Bronchial epithelial cell (primary cell): ENCODE measurements at regions not wholly inside any gene's neighbourhood (a gene's known extent, or its start where the extent isn't known, plus 50 kb on each side); places are given as distances from the start of the nearest gene placed in this dataset.

Experiments
- DNase-seq: peaks from one replicate; pipeline ENCODE4 v3.0.0-alpha.2; 2010; ENCODE audit warnings: low read depth
- FAIRE-seq: peaks from 2 replicates; lab custom pipeline; 2011; peaks lifted over from hg19 to GRCh38; lab: Jason Lieb, UNC
- H3K27me3 ChIP-seq: 2 replicates; pipeline ENCODE4 v1.5.1; 2011; ENCODE audit warnings: low read length; ENCODE audit not compliant: control insufficient read depth, insufficient read depth
- H3K36me3 ChIP-seq: 2 replicates; pipeline ENCODE4 v1.5.1; 2011; ENCODE audit warnings: low read length; ENCODE audit not compliant: control insufficient read depth, insufficient read depth
- H3K4me3 ChIP-seq: 2 replicates; pipeline ENCODE4 v1.5.1; 2011; ENCODE audit warnings: mild to moderate bottlenecking, low read depth, low read length, control low read depth
- TF ChIP-seq, protein P1 (sequence below): IDR thresholded peaks from 2 replicates; pipeline ENCODE4 v1.5.1; 2011; ENCODE audit warnings: mild to moderate bottlenecking, moderate library complexity, low read length, control low read depth, inconsistent platforms; ENCODE audit not compliant: insufficient read depth, severe bottlenecking

DNA sequence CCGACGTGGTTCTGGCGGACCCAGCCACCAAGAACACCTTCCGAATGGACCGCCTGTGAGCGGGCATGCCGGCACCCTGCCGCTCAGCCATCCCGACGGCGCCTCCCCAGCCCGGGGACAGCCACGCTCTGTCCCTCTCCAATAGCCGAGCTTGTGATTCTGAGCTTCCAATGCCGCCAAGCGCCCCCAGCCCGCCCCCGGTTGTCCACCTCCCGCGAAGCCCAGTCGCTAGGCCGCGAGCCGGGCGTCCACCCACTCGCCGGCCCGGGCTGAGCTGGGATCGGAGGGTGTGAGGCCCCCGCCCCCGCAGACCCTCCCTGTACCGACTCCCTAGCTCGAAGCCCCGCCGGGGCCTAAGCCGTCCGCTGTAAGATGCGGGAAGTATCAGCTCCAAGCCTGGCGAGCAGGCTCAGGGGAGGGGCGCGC is 1195.1 kb upstream of the CHAC2 start:
- FAIRE-seq (no peak), DNase-seq (no peak)
- H3K4me3 ChIP-seq, result no peak overlapping the region
- no peaks in the 10 kb centered on the region for H3K27me3 ChIP-seq
- no peaks in the 10 kb centered on the region for H3K36me3 ChIP-seq
- TF ChIP-seq, protein P1, sequence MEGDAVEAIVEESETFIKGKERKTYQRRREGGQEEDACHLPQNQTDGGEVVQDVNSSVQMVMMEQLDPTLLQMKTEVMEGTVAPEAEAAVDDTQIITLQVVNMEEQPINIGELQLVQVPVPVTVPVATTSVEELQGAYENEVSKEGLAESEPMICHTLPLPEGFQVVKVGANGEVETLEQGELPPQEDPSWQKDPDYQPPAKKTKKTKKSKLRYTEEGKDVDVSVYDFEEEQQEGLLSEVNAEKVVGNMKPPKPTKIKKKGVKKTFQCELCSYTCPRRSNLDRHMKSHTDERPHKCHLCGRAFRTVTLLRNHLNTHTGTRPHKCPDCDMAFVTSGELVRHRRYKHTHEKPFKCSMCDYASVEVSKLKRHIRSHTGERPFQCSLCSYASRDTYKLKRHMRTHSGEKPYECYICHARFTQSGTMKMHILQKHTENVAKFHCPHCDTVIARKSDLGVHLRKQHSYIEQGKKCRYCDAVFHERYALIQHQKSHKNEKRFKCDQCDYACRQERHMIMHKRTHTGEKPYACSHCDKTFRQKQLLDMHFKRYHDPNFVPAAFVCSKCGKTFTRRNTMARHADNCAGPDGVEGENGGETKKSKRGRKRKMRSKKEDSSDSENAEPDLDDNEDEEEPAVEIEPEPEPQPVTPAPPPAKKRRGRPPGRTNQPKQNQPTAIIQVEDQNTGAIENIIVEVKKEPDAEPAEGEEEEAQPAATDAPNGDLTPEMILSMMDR, result no peak

DNA sequence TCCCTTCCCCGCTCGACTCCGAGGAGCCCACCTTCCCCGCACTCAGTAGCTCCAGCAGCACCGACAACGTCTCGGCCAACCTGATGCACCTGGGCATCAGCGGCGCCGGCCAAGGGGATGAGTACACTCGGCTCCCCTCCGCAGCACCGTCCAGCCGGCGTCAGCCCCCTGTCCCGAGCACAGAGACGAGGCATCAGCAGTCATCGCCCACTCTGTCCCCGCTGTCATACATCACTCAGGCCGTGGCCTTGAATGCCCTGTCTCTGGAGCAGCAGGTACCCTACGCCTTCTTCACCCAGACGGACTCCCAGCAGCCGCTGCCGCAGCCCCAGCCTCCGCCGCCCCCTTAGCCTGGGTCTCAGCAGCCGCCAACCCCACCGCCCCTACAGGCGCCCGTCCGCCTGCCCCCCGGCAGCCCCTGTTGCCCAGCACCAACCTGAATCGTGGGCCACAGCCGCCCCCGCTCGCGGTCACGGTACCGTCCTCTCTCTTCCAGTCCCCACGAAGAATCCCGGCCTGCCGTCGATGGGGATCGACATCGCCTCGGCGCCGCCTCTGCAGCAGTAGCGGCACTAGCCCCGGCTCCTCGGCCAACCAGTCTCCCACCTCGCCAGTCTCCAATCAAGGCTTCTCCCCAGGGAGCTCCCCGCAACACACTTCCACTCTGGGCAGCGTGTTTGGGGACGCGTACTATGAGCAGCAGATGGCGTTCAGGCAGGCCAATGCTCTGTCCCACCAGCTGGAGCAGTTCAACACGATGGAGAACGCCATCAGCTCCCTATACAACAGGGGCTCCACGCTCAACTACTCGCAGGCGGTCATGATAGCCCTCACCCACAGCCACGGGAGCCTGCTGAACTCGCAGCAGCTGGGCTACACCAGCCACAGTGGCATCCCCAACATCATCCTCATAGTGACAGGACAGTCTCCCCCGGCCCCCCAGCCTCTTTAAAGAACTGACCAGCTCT is 1195.9 kb upstream of the CHAC2 start:
- TF ChIP-seq, protein P1, result no peak
- H3K27me3 ChIP-seq, result no peaks in the 10 kb centered on the region
- H3K4me3 ChIP-seq, result no peak overlapping the region
- no peak for DNase-seq
- FAIRE-seq, result no peak
- H3K36me3 ChIP-seq, result no peaks in the 10 kb centered on the region

DNA sequence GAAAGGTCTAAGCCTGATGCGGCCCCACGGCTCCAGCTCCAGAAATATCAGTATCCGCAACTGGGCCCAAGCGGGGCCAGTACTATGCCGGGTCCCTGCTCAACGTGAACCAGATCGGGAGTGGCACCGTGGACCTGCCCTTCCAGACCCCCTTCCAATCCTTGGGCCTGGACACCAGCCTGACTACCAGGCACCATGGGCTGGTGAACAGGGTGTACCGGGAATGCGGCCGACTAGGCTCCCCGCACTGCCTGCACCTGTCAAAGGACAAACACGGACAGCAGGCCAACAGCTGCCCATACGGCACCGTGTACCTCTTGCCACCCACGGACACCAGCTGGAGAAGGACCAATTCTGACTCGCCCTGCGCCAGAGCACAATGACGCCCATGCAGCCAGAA is 1196.9 kb upstream of the CHAC2 start:
- Histone ChIP-seq H3K4me3 (no peak overlapping the region), H3K27me3 (no peaks in the 10 kb centered on the region), H3K36me3 (no peaks in the 10 kb centered on the region)
- DNase-seq (no peak), FAIRE-seq (no peak)
- TF ChIP-seq, protein P1, result no peak

DNA sequence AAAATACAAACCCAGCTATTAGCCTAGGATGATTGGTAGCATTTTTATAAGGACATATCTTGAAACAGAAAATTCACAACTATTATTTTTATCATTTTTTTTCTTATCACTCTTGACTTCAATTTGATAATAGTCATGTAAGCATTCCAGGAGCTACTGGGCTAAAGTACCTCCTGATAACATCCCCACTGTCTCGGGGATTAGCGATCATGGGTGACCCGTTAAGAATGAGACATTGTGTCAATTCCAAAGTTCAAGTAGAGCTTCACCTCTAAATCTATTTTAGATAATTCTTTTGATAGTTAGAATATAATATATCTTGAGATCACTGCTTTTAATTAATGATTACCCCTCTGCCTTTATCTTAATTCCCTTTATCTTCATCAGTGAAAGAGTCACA is 1204.5 kb upstream of the CHAC2 start:
- DNase-seq (no peak), FAIRE-seq (no peak)
- TF ChIP-seq, protein P1, result no peak
- Histone ChIP-seq H3K4me3 (no peak overlapping the region), H3K27me3 (no peaks in the 10 kb centered on the region), H3K36me3 (no peaks in the 10 kb centered on the region)

DNA sequence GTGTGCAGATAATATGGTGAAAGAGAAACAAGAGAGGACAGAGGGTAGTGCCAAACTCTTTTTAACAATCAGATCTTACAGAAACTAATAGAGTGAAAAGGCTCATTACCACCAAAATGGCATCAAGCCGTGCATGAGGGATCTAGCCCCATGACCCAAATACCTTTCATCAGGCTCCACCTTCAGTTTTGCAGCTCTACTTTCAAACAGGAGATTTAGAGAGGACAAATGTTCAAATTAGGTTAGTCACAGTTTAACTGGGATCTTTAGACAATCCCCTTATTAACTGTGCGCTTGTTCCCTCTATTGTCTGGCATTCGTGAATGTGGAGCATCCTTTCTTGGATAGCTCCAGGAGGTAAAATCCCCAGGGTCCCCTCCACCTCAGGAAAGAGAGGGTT is 1209.3 kb upstream of the CHAC2 start:
- no peak for FAIRE-seq
- TF ChIP-seq, protein P1, result no peak

More for the DNA sequence above, 1209.3 kb upstream of the CHAC2 start:
- no peak for DNase-seq
- Histone ChIP-seq H3K4me3 (no peak overlapping the region), H3K27me3 (no peaks in the 10 kb centered on the region), H3K36me3 (no peaks in the 10 kb centered on the region)
